ENCODE measurements at regions not wholly inside any gene's neighbourhood (a gene's known extent, or its start where the extent isn't known, plus 50 kb on each side); places are given as distances from the start of the nearest gene placed in this dataset.

DNA sequence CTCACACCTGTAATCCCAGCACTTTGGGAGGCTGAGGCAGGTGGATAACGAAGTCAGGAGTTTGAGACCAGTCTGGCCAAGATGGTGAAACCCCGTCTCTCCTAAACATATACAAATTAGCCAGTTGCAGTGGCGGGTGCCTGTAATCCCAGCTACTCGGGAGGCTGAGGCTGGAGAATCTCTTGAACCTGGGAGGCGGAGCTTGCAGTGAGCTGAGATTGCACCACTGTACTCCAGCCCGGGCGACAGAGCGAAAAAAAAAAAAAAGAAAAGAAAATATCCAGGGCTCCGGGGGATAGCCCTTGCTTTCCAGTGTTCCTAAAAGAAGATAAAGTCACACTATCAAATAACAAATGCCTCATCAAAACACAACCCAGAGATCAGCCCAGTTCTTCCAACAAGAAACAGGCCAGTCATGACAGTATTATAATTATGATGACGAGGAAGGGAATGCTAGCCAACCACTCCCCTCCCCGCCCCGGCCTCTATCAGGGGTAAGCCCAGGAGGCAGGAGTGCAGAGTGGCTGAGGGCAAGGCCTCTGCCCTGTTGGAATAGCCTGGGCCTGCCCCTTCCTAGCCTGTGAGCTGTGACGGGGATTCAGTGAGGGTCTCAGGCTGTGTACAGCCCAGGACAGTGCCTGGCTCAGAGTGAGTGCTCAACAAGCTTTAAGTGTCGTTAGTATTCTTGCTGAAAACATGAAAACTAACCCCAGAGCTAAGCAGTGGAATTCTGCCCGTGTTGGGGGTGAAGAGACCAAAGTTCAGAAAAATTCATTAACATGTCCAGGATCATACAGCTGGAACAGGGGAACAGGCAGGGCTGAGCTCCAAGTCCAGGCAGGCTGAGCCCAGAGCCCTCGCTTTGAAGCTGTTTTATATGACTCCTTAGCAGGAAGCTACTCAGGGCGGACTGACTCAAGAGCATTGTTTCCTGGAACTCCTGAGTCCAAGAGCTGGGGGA lies 54.3 kb downstream of the FAM241B start:
- DNase-seq: no peak

DNA sequence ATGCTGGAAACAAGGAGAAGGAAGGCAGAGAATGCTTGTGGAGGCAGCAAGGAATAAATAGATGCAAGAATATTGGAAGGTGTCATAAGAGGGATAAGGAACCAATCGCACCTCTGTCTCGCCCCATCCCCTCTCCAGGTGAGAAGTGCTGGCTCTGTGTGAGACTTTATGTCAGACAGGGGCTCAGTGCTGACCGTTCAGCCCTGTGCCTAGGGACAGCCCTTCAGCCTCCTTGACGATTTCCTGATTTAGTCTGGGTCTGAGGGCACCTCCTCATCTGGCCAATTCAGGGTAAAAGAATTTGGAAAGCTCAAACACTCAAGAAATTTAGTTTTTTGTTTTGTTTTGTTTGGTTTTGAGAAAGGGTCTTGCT lies 54.9 kb downstream of the FAM241B start:
- no peak for DNase-seq

DNA sequence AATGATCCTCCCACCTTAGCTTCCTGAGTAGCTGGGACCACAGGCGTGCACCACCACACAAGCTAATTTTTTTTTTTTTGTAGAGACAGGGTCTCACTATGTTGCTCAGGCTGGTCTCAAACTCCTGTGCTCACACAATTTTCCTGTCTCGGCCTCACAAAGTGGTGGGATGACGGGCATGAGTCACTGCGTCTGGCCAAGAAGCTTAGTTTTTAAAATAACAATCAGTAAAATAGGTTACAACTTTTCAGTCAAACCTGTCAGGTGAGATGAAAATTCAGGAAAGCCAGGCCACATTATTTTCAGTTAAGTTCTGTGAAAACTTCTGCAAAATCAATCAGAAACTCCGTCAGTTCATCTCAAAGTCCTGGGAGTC lies 55.4 kb downstream of the FAM241B start:
- DNase-seq: no peak

DNA sequence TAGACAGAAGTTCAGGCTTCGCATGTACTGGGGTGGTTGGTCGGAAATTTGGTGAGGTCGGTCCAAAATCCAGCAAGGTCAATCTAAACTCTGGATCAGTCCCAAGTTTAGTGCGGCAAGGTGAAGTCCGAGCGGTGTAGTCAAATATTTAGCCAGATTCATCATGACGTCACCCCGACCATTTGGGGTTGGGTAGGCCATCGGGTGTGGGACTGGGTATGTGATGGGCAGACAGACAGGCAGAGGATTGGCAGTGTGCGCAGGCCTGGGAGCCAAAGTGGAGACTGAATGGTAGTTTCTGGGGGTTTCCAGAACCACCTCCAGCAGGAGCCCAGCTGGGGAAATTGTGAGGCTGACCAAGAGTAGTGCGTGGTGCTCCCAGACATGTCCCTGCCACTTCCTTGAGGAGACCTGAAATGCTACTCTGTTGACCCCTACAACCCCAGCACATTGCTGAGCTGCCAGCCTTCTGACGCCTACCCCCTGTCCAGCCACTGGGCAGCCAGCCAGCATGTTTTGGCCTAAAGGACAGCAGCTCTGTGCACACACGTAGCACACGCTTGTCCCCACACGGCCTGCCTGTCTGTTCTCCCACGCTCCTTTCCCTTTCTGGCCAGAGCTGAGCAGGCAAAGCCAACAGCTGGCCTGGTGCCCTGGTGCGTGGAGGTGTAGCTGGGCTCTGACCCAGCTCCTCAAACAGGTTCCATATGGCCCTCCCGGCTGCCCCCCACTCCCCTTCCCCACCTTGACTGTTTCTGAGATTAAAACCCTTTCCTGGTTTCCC lies 55.9 kb downstream of the FAM241B start:
- DNase-seq: no peak

DNA sequence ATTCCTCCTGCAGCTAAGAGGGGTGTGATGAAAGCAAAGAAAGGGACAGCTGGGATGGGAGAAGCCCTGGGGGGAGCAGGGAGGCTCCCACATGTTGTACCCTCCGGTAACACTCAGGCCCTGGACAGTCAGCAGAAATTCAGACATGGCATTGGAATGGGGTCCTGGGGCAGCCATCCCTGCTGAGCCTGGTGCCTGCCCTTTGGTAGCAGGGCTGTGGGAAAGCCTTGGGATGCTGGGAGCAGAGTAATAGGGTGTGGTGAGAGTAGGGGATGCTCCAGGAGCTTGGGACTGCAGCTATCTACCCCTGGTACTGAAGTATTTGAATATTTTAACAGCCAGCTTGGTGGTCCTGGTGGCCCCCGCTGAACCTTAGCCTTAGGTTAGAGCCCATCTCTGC lies 56.8 kb downstream of the FAM241B start:
- DNase-seq: no peak

DNA sequence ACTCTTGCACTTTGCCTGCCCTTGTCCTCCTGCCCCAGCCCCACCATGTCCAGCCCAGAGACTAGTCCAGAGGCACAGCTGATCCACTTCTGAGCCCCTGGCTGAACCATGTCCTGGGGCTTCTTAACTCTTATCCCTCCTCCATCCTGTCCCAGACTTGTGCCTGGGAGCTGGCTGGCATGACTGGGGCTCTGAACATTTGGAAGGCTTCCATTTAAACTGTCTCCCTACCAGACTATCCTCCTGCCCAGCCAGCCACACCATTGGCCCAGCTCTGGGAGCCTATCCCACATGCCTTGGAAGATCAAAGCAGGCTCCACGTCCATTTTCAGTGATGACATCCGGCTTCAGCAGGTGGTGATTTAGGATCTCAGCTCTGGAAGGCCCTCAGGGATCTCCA lies 57.4 kb downstream of the FAM241B start:
- DNase-seq: no peak

DNA sequence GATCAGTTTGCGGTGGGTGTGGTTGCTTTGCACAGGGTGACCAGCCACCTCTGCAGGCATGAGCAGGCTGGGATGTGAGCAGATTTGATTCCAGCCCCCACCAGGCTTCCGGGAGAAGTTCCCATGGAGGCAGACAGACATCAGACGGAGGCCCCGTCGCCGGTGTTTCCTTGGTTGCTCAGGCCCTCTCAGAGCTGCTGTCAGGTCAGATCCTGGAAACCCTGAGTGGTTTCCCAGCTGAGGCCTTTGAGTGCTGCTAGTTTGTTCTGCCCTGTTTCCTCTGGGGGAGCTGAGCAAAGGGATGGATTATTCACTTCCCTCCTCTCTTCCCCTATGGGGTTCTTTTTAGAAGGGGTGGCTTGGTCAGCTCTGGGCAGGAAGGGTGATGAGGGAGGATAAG lies 62.2 kb downstream of the FAM241B start:
- no peak for DNase-seq

DNA sequence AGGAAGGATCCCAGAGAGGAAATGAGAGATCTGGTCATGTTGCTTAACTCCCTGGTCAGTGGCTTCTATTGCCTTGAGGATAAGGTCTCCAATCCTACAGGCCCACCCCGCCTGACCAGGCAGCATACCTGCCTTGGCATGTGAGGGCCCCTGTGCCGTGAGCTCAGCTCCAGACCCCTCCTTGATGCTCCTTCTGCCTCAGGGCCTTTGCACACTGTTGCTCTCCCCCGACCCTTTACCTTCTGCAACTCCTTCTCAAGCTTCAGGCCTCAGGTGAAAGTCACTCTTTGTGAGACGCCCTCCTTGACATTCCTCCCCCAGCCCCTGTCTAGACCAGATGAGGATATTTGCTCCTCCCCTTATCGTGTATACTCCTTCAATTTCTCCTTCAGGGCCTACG lies 62.8 kb downstream of the FAM241B start:
- DNase-seq: no peak

DNA sequence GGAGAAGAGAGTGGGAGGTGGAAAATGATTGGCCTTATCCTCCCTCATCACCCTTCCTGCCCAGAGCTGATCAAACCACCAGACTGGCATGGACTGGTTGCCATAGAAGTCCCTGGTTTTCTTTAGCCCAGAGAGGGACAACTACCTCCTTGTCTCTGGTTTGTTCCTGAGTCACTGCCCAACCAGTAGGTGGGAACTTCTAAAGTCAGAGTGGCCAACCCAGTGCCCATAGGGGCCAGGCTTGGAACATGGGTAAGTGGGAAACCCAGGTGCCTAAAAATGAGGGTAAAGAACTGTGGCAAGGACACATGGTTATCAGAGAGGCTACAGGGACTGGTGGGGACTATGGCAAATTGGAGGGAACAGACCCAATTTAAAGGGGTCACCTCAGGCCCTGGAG lies 63.8 kb downstream of the FAM241B start:
- no peak for DNase-seq

DNA sequence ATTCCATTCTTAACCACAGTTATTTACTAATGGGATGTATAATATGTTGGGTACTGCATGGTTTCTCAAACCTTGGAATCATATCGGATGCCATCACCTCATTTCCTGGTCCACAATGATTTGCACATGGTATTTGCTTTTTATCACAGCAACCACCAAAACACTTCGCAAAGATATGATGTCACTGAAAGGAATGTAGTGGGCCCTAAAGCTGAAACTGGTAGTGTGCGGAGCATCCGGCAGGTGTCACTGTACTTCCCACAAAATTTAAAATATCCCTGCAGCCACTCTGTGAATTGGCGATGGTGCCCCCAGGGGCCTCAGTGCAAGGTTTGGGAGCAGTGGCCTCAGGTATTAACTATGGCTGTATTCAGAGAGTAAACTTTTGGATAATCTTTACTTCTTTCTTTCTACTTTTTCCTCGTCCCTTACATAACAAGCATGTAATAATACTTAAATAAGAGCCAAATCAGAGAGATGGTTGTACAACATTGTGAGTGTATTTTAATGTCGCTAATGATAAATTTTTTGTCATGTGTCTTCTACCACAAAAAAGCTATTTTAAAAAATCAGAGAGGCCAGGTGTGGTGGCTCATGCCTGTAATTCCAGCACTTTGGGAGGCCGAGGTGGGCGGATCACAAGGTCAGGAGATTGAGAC lies 66.2 kb downstream of the FAM241B start:
- DNase-seq: peak; percentile 4

DNA sequence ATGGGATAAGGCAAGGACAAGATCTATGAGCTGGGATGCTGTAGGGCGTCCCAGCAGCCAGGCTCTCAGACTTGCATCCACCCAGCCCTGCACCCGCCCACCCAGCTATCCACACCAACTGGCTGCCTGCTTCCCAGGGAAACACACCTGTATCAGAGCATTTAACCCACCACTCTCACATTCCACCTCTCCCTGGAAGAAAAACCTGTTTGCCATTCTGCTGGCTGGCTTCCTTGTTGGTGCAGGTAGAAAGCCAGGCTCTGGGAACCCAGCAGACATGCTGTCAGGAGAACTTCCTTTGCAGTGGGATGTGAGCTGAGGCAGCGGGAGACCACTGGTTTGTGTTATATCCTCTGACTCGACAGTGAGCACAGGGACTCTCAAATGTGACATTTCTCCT lies 67.0 kb downstream of the FAM241B start:
- no peak for DNase-seq

DNA sequence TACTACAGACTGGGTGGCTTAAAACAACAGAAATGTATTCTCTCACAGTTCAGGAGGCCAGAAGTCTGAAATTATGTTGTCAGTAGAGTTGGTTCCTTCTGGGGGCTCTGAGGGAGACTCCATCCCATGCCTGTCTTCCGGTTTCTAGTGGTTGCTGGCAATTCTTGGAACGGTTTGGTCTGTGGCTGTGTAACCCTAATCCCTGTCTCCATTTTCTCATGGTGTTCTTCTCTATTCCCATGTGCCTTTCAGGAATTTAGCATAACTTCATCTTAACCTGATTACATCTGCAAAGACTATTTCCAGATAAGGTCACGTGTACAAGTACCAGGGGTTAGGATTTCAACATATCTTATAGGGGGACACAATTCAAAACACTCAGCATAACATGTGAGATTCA lies 73.2 kb downstream of the FAM241B start:
- DNase-seq: no peak

DNA sequence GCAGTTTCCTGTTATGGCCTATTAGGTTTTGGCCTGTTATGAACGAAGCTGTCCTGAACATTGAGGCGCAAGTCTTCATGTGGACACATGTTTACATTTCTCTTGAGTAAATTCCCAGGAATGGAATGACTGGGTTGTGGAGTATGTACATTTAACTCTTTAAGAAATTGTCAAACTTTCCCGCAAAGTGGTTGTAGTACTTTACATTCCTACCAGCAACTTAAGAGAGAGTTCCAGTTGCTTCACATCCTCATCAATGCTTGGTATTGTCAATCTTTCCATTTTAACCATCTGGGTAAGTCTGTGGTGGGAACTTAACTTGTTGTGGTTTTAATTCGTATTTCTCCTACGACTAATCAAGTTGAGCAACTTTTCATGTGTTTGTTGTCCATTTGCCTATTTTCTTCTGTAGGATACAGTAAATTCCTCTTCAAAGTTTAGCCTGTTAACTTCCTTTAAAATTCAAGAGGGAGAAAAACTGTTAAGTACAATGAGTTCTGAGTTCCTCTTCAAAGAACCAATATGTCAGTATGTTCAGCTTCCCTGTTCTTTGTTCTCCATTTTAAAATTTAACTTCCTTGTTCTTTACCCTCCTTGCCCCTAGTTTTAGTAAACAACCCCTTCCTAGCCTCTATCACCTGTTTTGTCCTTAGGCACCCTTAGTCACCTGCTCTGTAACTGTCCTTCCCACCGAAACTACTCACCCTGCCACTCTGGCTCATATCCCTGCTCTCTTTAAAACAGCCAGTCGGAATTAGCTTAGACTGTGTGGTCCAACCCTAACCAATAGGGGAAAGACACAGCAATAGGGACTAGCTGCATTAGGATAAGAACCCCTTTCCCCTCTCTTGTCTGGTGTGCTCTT lies 74.0 kb downstream of the FAM241B start:
- no peak for DNase-seq

DNA sequence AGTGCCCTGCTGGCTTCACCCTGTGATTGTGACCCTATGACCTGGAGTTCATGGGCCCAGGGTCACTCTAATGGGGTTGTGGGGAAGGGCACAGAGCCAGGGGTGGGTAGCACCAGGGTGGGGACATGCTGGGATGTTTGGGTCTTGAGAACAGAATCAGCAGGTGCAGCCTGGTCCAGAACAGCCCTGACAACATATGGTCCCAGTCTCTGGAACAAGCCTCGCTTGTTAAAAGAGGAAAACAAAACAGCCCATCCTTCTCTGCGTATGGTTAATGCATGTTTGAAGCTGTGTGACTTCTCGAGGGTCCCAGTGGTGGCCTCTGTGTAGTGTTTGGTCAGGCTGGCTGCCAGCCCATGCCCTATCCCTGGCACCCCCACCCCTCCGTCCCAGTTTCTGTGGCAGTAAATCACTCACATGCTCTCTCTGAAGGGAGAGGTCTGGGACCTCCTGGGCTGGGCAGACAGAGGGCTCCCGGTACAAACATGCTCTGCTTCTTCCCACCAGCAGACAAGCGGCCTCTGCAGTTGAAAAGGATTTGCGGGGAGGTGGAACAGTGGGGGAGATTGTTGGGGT lies 79.4 kb downstream of the FAM241B start:
- no peak for DNase-seq

DNA sequence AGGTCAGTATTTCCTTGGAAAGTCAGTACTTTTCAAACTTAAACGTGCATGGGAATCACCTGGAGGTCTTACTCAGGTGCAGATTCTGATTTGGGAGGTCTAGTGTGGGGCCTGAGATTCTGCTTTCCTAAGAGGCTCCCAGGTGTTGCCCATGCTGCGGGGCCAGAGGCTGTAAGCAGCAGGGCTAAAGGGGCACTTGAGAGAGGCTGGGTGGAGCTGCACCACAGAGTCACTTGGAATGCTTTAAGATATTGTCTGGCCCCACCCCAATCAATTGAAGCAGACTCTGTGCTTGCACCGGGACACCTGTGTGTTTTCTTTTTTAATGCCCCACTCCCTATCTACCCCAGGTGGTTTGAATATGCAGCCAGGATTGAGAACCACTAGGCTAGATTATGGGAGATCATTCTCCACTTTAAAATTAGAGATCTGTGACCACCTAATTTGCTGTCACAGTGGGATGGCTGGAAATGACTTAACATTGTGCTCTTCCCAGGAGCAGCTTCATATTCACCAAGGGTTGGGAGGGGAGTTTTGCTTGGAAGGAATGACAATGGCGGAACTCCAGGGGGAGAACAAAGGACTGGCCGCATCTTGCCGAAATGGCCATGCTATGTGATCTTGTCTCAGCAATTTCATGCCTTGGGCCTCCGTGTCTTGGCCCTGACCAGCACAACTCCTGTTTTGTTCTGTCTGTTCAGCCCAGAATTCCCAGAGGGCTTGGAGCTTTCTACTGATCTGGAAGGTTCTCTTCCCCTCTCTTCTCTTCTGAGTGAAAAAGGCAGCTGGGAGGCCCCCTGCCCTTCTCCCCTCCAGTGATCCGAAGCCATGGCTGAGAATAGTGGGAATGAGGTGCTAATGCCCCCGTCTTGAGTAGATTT lies 80.2 kb downstream of the FAM241B start:
- no peak for DNase-seq

DNA sequence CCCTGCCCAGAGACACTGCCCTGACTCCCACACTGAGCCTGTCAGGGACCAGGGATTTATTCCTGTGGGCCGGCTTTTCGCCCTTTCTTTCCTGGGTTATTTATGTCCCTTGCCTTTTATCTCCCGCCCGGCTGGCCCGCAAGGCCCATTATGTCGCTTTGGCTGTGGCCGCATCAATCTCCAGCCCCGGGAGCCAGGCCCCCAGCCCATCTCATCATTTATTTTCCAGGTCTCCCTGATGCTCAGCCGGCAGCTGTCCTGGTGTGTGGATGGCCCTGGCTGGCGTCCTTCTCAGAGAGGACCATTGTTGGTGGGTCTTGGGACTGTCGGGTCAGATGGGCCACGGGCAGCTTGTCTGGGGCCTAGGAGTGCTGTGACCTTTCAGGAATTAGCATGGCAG lies 82.3 kb downstream of the FAM241B start:
- no peak for DNase-seq

DNA sequence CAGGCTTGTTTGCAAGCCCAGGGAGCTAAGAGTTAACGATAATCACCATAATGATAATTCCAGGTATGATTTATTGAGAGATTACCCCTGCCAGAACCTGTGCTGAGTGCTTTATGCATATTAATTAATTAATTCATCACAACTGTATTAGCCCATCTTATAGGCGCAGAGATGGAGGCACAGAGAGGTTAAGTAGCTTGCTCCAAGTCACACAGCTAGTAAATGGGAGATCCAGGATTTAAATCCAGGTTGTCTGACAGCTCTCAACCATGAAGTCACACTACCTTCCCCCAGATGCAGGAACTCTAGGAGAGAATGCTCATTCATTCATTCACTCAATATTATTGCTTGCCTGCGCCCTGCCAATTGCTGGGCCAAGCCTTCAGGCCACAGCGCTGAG lies 84.5 kb downstream of the FAM241B start:
- DNase-seq: no peak

DNA sequence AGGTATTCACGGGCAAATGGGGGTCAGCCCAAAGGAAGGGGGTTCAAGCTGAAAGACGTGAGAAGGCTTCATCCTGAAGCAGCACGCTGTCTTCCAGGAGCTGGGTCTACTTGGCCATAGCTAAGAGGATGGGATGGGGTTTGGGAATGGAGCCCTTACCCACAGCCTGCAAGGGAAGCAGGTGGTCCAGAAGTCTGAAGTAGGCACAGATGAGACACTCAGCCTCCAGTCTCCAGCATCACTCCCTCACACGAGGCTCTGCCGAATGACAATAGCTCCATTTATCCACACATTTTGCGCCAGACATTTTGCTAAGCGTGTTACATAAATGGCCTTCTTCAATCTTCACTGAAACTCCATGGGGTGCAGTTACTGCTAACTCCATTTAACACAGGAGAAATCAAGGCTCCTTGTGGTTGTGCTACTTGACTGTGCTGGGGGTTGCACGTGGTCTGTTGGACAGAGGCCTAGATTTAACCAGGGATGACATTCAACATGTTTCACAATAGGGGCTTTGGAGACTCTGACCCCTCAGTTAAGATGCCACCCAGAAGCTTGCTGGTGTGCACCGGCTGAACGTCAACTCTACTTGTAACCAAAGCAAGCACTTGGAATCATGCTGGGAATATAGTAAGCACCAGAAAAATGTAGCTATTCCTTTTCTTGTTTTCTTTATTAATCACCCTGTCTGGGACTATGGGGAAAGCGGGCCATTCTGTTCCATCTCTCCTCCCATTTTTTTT lies 85.3 kb downstream of the FAM241B start:
- no peak for DNase-seq

DNA sequence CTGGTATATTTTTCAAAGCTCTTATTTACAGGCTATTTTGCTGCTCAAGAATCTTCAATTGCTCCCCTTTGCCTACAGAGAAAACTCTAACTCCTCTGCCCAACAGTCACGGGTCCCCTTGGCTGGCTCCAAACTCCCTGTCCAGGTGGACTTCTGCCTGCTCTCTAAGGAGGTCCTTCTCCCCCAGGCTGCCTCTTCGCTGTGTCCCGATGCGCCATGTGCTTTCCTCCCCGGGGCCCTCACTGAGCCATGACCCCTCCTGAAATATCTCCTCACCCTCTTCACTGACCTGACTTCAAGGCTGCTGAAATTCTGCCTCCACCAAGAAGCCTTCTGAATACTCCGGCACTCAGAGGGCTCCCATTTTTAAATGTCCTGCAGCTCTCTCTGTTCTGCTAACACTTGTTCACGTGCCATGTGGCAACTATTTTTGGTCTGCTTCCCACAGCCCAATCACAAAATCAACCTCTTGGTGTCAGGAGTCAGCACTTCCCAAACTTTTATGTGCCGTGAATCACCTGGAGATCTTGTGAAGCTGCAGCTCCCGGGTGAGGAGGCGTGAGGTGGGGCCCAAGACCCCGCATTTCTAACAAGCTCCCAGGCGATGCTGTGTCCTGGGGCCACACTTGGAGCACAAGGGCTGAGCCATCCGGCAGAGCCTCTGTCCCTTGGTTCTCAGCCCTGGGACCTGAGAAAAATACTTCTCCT lies 85.7 kb upstream of the COL13A1 start:
- no peak for DNase-seq
